Right cardiac atrium (tissue), 5 donors: ENCODE measurements at regions not wholly inside any gene's neighbourhood (a gene's known extent, or its start where the extent isn't known, plus 50 kb on each side); places are given as distances from the start of the nearest gene placed in this dataset.
A peak's percentile ranks its signal among the peaks of the same experiment; 100 is the strongest.
"Not testable (repeated sequence)": the region's sequence is repeated elsewhere in the genome, so short reads cannot be mapped to it uniquely, and the experiment has no call there.

Source experiments
- ATAC-seq, 2 donors: fragments of 200-7000 bp; cut with Tn5 transposase; one replicate each; pipeline versions ENCODE4 v1.8.0 to v1.9.1; 2020; ENCODE audit warnings: moderate library complexity in 2 of 2, mild to moderate bottlenecking in 1 of 2
- DNase-seq, 3 donors: peaks; one replicate each; pipeline ENCODE4 v3.0.0-alpha.2; 2020
- H3K27ac ChIP-seq: one replicate; pipeline ENCODE4 v1.5.1; 2013; ENCODE audit warnings: mild to moderate bottlenecking, low read length, control low read depth, moderate library complexity
- H3K27me3 ChIP-seq: one replicate; pipeline ENCODE4 v1.6.1; 2013; ENCODE audit not compliant: control insufficient read depth, insufficient read depth
- H3K4me1 ChIP-seq: one replicate; pipeline ENCODE4 v1.6.1; 2013; ENCODE audit warnings: low read length; ENCODE audit not compliant: control insufficient read depth, insufficient read depth
- H3K4me3 ChIP-seq: one replicate; pipeline ENCODE4 v1.5.1; 2013; ENCODE audit warnings: low read length, control low read depth
- H3K9me3 ChIP-seq: one replicate; pipeline ENCODE4 v1.6.1; 2013; ENCODE audit warnings: low read length; ENCODE audit not compliant: control insufficient read depth
- WGBS: extraction: QIAGEN DNeasy Blood & Tissue Kit; methylation state at CpG from one replicate; pipeline ENCODE4 v1.1.7; 2013; 5-methylcytosine and 5-hydroxymethylcytosine counted together
- intact Hi-C, 4 donors: fragments of 100-400 bp; cut with DNase I; formaldehyde crosslinking; loops; one replicate each; pipeline versions ENCODE4 v1.11.0 to v1.14.0; 2022 to 2023
- donor health status: healthy with polysubstance abuse.
- donor health status: DM: no; HTN: yes; CAD: no.
- donor health status: DM: no; HTN: no; CAD: no.
- donor health status: DM: no; HTN: yes; CAD: no; lungs with severe emphysema.
- donor health status: DM: yes; HTN: yes; CAD: no.

DNA sequence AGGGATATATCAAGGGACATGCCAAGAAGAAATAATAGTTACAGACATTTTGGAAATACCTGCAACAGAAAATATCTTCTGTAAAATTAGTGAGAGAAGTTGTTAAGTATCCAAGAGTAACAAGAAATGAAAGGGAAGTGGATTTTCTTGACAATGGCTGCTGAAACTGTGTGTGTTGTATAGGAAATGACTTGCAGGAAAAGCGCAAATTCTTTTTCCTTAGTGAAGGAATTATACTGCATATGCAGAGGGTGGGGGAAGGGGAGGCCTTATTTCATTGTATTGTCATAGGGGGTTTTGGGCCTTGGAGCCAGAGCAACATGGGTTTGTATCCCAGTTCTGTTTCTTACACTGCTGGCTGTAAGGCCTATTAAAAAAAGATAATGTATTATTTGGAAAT, 84.4 kb upstream of the DDHD1 start:
- Histone ChIP-seq H3K27me3 (no peaks in the 10 kb centered on the region), H3K9me3 (no peaks in the 10 kb centered on the region), H3K4me3 (no peak overlapping the region), H3K4me1 (no peaks in the 10 kb centered on the region), H3K27ac (no peak overlapping the region)
- ATAC-seq: peak in 1 of 2 donors; percentile 45
- intact Hi-C loops: no loop called here
- 59% methylated on average over 1 of the region's 1 CpG for WGBS
- DNase-seq: no peak

DNA sequence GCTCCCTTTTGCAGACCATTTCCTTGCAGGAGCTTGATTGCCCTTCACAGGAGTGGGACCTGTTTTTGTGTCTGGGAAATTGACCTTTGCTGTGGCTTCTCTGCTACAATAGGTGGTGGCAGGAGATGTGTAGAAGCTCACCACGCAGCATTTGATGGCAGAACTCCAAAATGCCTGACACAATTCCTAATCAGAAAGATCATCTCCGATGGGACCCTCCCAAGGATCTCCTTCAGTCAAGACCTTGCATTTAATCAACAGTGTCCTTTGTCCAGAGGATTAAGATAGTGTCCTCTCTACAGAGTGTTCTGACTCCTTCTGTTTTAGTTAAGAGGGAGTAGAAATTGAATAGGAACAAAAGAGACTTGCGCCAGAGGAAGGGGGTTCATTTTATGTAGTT, 83.6 kb upstream of the DDHD1 start:
- intact Hi-C loops: no loop called here
- Histone ChIP-seq H3K9me3 (no peaks in the 10 kb centered on the region), H3K4me3 (no peak overlapping the region), H3K27ac (no peak overlapping the region), H3K4me1 (no peaks in the 10 kb centered on the region), H3K27me3 (no peaks in the 10 kb centered on the region)
- 71% methylated on average over 3 of the region's 3 CpGs for WGBS
- DNase-seq: no peak
- ATAC-seq: no peak

- H3K4me1 ChIP-seq: no peaks in the 10 kb centered on the region
- ATAC-seq: no peak
- H3K27ac ChIP-seq: no peak overlapping the region
- 40% methylated on average over 3 of the region's 3 CpGs for WGBS
- H3K27me3 ChIP-seq: no peaks in the 10 kb centered on the region
- intact Hi-C loops: no loop called here
- no peak for DNase-seq
- no peak overlapping the region for H3K4me3 ChIP-seq
- H3K9me3 ChIP-seq: no peaks in the 10 kb centered on the region
Measured at GRCh38 chr14:53231171-53231570, 78.0 kb upstream of the DDHD1 start.

GRCh38 chr14:53228966-53229365, 75.8 kb upstream of the DDHD1 start:
- Histone ChIP-seq H3K4me1 (no peaks in the 10 kb centered on the region), H3K27me3 (no peaks in the 10 kb centered on the region), H3K27ac (no peak overlapping the region), H3K4me3 (no peak overlapping the region), H3K9me3 (no peaks in the 10 kb centered on the region)
- WGBS: 88% methylated on average over 4 of the region's 4 CpGs
- intact Hi-C loops: no loop called here
- DNase-seq: no peak
- ATAC-seq: no peak

DNA sequence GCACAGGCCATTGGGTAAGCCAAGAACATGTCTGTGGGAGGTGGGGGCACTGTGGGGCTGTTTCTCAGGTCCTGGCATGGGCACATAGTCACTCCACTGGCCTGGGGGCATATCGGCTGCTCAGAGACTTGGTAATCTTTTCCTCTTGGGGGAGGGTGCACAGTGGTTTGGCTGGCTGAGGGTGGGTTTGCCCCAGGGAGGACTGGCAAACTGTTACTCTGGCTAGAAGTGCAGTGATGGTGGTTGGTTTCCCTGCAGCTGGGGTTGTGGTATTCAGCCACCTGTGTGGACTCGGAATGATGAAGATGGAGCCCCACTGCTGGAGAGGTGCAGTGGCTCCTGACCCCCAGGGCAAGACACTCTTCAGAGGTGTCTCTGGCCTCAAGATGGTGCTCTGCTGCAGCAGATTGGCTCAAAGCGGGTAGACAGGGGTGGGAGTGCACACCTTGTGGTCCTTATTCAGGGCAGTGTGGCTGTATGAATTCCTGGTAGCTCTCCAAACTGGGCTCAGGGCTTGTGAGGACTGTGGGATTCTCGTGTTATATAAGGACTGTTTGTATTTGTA, 74.1 kb upstream of the DDHD1 start:
- H3K4me3 ChIP-seq: no peak overlapping the region
- no peaks in the 10 kb centered on the region for H3K27me3 ChIP-seq
- intact Hi-C loops: no loop called here
- H3K27ac ChIP-seq: no peak overlapping the region
- DNase-seq: no peak
- WGBS: 95% methylated on average over 4 of the region's 4 CpGs
- no peak for ATAC-seq
- H3K9me3 ChIP-seq: no peaks in the 10 kb centered on the region
- H3K4me1 ChIP-seq: no peaks in the 10 kb centered on the region

GRCh38 chr14:53226553-53226952, 73.4 kb upstream of the DDHD1 start:
- intact Hi-C loops: no loop called here
- no peak for ATAC-seq
- DNase-seq: no peak

GRCh38 chr14:53220914-53221313, 67.8 kb upstream of the DDHD1 start:
- DNase-seq: no peak
- WGBS: 59% methylated on average over 3 of the region's 3 CpGs
- Histone ChIP-seq H3K4me1 (no peaks in the 10 kb centered on the region), H3K4me3 (no peak overlapping the region), H3K9me3 (no peaks in the 10 kb centered on the region), H3K27ac (no peak overlapping the region), H3K27me3 (no peaks in the 10 kb centered on the region)
- intact Hi-C loops: no loop called here
- no peak for ATAC-seq

More at GRCh38 chr14:53226553-53226952, 73.4 kb upstream of the DDHD1 start:
- no peak overlapping the region for H3K4me3 ChIP-seq
- WGBS: 77% methylated on average over 5 of the region's 5 CpGs
- no peaks in the 10 kb centered on the region for H3K4me1 ChIP-seq
- no peaks in the 10 kb centered on the region for H3K9me3 ChIP-seq
- no peak overlapping the region for H3K27ac ChIP-seq
- no peaks in the 10 kb centered on the region for H3K27me3 ChIP-seq

- Histone ChIP-seq H3K4me3 (peak overlapping the region; percentile 42), H3K9me3 (no peaks in the 10 kb centered on the region), H3K4me1 (no peaks in the 10 kb centered on the region), H3K27me3 (no peaks in the 10 kb centered on the region), H3K27ac (no peak overlapping the region)
- WGBS: 80% methylated on average over 2 of the region's 2 CpGs
- no peak for DNase-seq
- intact Hi-C loops: no loop called here
- ATAC-seq: no peak
Measured at GRCh38 chr14:53218161-53218560, 65.0 kb upstream of the DDHD1 start.

DNA sequence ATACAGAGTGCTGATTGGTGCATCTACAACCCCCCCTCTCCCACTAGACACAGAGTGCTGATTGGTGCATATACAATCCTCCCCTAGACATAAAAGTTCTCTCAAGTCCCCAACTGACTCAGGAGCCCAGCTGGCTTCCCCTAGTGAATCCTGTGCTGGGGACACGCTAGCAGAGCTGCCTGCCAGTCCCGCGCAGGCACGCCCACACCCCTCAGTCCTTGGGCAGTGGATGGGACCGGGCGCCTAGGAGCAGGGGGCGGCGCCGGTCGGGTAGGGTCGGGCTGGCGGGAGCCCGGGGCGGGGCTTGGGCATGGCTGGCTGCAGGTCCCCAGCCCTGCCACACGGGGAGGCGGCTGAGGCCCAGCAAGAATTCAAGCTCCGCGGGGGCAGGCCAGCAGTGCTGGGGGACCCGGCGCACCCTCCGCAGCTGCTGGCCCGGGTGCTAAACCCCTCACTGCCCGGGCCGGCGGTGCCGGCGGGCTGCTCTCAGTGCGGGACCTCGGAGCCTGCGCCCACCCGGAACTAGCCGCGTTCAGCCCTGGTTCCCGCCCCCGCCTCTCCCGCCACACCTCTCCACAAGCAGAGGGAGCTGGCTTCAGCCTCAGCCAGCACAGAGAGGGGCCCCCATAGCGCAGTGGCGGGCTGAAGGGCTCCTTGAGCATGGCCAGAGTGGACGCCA, 64.3 kb upstream of the DDHD1 start:
- intact Hi-C loops: no loop called here
- DNase-seq (peak; percentile 81 to 91 (median 90)), ATAC-seq (peak; percentile 98 to 100)
- under 1% methylated on average over 39 of the region's 39 CpGs for WGBS
- no peaks in the 10 kb centered on the region for H3K27me3 ChIP-seq
- no peaks in the 10 kb centered on the region for H3K4me1 ChIP-seq
- no peaks in the 10 kb centered on the region for H3K9me3 ChIP-seq
- no peak overlapping the region for H3K27ac ChIP-seq
- H3K4me3 ChIP-seq: peak overlapping the region; percentile 42

DNA sequence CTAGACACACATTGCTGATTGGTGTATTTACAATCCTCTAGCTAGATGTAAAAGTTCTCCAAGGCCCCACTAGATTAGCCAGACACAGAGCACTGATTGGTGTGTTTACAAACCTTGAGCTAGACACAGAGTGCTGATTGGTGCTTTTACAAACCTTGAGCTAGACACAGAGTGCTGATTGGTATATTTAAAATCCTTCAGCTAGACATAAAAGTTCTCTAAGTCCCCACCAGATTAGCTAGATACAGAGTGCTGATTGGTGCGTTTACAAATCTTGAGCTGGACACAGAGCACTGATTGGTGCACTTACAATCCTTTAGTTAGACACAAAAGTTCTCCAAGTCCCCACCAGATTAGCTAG, 63.8 kb upstream of the DDHD1 start:
- intact Hi-C loops, H3K4me1 ChIP-seq, H3K27me3 ChIP-seq, DNase-seq, H3K4me3 ChIP-seq, H3K9me3 ChIP-seq, ATAC-seq, H3K27ac ChIP-seq: not testable (repeated sequence)
- WGBS: 98% methylated on average over 1 of the region's 1 CpG

GRCh38 chr14:53216478-53216877, 63.4 kb upstream of the DDHD1 start:
- ATAC-seq, H3K27me3 ChIP-seq, H3K27ac ChIP-seq, H3K9me3 ChIP-seq, H3K4me1 ChIP-seq, H3K4me3 ChIP-seq, intact Hi-C loops, DNase-seq: not testable (repeated sequence)
- WGBS: 95% methylated on average over 11 of the region's 11 CpGs

DNA sequence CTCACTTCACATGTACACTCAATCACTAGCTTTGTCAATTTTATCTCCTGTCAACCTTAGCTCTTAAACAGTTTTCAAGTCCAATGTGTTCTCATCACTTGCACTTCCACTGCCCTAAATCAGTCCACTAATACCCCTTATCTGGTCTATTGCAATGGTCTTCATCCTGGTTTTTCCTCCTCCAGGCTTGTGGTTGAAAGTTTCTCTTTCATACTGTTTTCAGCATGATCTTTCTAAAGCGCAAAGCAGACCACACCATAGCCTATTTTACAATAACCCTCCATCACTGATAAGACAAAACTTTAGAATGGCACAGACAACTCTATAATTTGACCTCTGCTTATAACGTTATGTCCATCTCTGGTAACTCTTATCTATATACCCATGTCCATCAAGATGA, 62.0 kb upstream of the DDHD1 start:
- Histone ChIP-seq H3K27ac (no peak overlapping the region), H3K27me3 (no peaks in the 10 kb centered on the region), H3K4me1 (no peaks in the 10 kb centered on the region), H3K4me3 (no peak overlapping the region), H3K9me3 (no peaks in the 10 kb centered on the region)
- DNase-seq: no peak
- no peak for ATAC-seq
- WGBS: 63% methylated on average over 2 of the region's 2 CpGs
- intact Hi-C loops: no loop called here
